NB4 (cell line): ENCODE measurements at regions not wholly inside any gene's neighbourhood (a gene's known extent, or its start where the extent isn't known, plus 50 kb on each side); places are given as distances from the start of the nearest gene placed in this dataset.

ENCODE experiments used
- CTCF ChIP-seq: IDR thresholded peaks from one replicate; pipeline ENCODE4 v1.5.1; 2012; ENCODE audit warnings: low read depth, low read length
- MYC ChIP-seq: IDR thresholded peaks from 2 replicates; pipeline ENCODE4 v1.6.1; 2011; ENCODE audit warnings: low read depth, low read length

GRCh38 chr10:83931669-83932068, 207.6 kb upstream of the GHITM start:
- TF ChIP-seq CTCF (no peak), MYC (no peak)
